ENCODE measurements at regions not wholly inside any gene's neighbourhood (a gene's known extent, or its start where the extent isn't known, plus 50 kb on each side); places are given as distances from the start of the nearest gene placed in this dataset.

DNA sequence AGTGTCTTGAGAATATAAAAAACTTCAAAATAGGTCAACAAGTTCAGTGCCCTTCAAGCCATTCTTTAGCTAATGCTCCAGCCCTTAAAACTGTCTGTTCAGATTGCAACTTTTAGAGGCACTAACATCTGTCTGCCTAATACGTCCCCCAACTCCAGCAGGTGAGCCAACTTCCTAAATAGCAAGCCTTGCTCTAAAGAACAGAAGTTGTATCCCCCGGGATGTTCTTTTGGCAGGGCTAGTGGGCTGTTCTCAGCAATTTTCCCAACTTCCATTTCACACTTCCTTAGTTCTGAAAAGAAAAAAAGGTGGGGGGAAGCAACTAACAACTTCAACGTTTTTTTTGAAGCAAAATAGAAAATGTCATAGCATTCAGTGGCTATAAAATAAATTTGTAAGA is 290.0 kb upstream of the PTCHD4 start:
- Histone ChIP-seq H3K27ac (replicated peaks) (no peak overlapping the region), H3K27me3 (ENCODE audit: insufficient read depth, poor library complexity, severe bottlenecking) (no peaks in the 10 kb centered on the region), H3K4me3 (replicated peaks; ENCODE audit: insufficient read depth, low read length) (no peak overlapping the region)
- DNase-seq (ENCODE audit: low read depth in 1 of 2, low spot score in 1 of 2), result no peak
- TF ChIP-seq, protein P1, sequence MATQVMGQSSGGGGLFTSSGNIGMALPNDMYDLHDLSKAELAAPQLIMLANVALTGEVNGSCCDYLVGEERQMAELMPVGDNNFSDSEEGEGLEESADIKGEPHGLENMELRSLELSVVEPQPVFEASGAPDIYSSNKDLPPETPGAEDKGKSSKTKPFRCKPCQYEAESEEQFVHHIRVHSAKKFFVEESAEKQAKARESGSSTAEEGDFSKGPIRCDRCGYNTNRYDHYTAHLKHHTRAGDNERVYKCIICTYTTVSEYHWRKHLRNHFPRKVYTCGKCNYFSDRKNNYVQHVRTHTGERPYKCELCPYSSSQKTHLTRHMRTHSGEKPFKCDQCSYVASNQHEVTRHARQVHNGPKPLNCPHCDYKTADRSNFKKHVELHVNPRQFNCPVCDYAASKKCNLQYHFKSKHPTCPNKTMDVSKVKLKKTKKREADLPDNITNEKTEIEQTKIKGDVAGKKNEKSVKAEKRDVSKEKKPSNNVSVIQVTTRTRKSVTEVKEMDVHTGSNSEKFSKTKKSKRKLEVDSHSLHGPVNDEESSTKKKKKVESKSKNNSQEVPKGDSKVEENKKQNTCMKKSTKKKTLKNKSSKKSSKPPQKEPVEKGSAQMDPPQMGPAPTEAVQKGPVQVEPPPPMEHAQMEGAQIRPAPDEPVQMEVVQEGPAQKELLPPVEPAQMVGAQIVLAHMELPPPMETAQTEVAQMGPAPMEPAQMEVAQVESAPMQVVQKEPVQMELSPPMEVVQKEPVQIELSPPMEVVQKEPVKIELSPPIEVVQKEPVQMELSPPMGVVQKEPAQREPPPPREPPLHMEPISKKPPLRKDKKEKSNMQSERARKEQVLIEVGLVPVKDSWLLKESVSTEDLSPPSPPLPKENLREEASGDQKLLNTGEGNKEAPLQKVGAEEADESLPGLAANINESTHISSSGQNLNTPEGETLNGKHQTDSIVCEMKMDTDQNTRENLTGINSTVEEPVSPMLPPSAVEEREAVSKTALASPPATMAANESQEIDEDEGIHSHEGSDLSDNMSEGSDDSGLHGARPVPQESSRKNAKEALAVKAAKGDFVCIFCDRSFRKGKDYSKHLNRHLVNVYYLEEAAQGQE (IDR thresholded peaks at IDR 0.05; ENCODE audit: insufficient replicate concordance, low read depth), result no peak
- TF ChIP-seq POLR2AphosphoS5 (IDR thresholded peaks at IDR 0.05; ENCODE audit: low read depth), result no peak
- TF ChIP-seq, protein P2, sequence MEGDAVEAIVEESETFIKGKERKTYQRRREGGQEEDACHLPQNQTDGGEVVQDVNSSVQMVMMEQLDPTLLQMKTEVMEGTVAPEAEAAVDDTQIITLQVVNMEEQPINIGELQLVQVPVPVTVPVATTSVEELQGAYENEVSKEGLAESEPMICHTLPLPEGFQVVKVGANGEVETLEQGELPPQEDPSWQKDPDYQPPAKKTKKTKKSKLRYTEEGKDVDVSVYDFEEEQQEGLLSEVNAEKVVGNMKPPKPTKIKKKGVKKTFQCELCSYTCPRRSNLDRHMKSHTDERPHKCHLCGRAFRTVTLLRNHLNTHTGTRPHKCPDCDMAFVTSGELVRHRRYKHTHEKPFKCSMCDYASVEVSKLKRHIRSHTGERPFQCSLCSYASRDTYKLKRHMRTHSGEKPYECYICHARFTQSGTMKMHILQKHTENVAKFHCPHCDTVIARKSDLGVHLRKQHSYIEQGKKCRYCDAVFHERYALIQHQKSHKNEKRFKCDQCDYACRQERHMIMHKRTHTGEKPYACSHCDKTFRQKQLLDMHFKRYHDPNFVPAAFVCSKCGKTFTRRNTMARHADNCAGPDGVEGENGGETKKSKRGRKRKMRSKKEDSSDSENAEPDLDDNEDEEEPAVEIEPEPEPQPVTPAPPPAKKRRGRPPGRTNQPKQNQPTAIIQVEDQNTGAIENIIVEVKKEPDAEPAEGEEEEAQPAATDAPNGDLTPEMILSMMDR (IDR thresholded peaks at IDR 0.05; ENCODE audit: insufficient read depth, low read length), result no peak

DNA sequence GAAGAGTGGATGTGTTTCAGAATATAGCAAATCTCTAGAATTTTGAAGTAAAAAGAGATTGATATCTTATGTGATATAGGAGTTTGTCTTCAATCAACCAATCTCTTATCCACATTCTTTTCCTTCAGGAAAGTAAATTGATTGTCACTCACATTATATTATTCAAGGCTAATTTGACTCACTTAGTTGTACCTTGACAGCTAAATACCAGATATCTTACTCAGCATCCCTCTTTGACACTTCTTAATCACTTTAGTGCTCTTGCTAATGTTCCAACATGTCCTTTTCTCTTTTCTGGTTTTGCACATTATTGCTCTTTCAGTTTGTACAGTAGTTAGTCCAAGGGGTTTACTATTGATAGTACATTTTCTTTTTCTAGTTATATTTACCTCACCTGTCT is 286.9 kb upstream of the PTCHD4 start:
- DNase-seq (ENCODE audit: low read depth in 1 of 2, low spot score in 1 of 2), result no peak
- Histone ChIP-seq H3K27me3 (ENCODE audit: insufficient read depth, poor library complexity, severe bottlenecking) (no peaks in the 10 kb centered on the region), H3K27ac (replicated peaks) (no peak overlapping the region), H3K4me3 (replicated peaks; ENCODE audit: insufficient read depth, low read length) (no peak overlapping the region)
- TF ChIP-seq SPI1 (IDR thresholded peaks at IDR 0.05; ENCODE audit: borderline replicate concordance, low read depth), result no peak
- TF ChIP-seq, protein P1 (IDR thresholded peaks at IDR 0.05; ENCODE audit: insufficient replicate concordance, low read depth), result no peak
- TF ChIP-seq, protein P2 (IDR thresholded peaks at IDR 0.05; ENCODE audit: insufficient read depth, low read length), result no peak
- TF ChIP-seq POLR2AphosphoS5 (IDR thresholded peaks at IDR 0.05; ENCODE audit: low read depth), result no peak
- TF ChIP-seq GABPA (IDR thresholded peaks at IDR 0.05; ENCODE audit: low read depth), result no peak

- no peak for DNase-seq (ENCODE audit: low read depth in 1 of 2, low spot score in 1 of 2)
- TF ChIP-seq, protein P2 (IDR thresholded peaks at IDR 0.05; ENCODE audit: insufficient read depth, low read length), result no peak
- TF ChIP-seq POLR2AphosphoS5 (IDR thresholded peaks at IDR 0.05; ENCODE audit: low read depth) (no peak), GABPA (IDR thresholded peaks at IDR 0.05; ENCODE audit: low read depth) (no peak), SPI1 (IDR thresholded peaks at IDR 0.05; ENCODE audit: borderline replicate concordance, low read depth) (no peak)
- TF ChIP-seq, protein P1 (IDR thresholded peaks at IDR 0.05; ENCODE audit: insufficient replicate concordance, low read depth), result no peak
- Histone ChIP-seq H3K27me3 (ENCODE audit: insufficient read depth, poor library complexity, severe bottlenecking) (no peaks in the 10 kb centered on the region), H3K4me3 (replicated peaks; ENCODE audit: insufficient read depth, low read length) (no peak overlapping the region), H3K27ac (replicated peaks) (no peak overlapping the region)
Measured at GRCh38 chr6:48389146-48390043, 278.4 kb upstream of the PTCHD4 start.
